BLaER1 (cell line): ENCODE measurements at regions not wholly inside any gene's neighbourhood (a gene's known extent, or its start where the extent isn't known, plus 50 kb on each side); places are given as distances from the start of the nearest gene placed in this dataset.

Experiments used
- H3K27ac ChIP-seq: shearing (Covaris generic); formaldehyde crosslinking; 2 replicates; pipeline ENCODE4 v1.8.1; 2022
- H3K27me3 ChIP-seq: shearing (Covaris generic); formaldehyde crosslinking; 2 replicates; pipeline ENCODE4 v1.8.1; 2022
- H3K36me3 ChIP-seq: shearing (Covaris generic); formaldehyde crosslinking; 2 replicates; pipeline ENCODE4 v1.8.1; 2022
- H3K4me1 ChIP-seq: shearing (Covaris generic); formaldehyde crosslinking; 2 replicates; pipeline ENCODE4 v1.8.1; 2022
- H3K4me2 ChIP-seq: shearing (Covaris generic); formaldehyde crosslinking; 2 replicates; pipeline ENCODE4 v1.8.1; 2022
- H3K4me3 ChIP-seq: shearing (Covaris generic); formaldehyde crosslinking; 2 replicates; pipeline ENCODE4 v1.8.1; 2022
- H3K9ac ChIP-seq: shearing (Covaris generic); formaldehyde crosslinking; 2 replicates; pipeline ENCODE4 v1.8.1; 2022
- H3K9me3 ChIP-seq: shearing (Covaris generic); formaldehyde crosslinking; 2 replicates; pipeline ENCODE4 v1.8.1; 2022
- H4K20me1 ChIP-seq: shearing (Covaris generic); formaldehyde crosslinking; 2 replicates; pipeline ENCODE4 v1.8.1; 2022
- Cebpa-rat ChIP-seq: shearing (Covaris generic); IDR thresholded peaks from 2 replicates; pipeline ENCODE4 v1.8.1; 2022

DNA sequence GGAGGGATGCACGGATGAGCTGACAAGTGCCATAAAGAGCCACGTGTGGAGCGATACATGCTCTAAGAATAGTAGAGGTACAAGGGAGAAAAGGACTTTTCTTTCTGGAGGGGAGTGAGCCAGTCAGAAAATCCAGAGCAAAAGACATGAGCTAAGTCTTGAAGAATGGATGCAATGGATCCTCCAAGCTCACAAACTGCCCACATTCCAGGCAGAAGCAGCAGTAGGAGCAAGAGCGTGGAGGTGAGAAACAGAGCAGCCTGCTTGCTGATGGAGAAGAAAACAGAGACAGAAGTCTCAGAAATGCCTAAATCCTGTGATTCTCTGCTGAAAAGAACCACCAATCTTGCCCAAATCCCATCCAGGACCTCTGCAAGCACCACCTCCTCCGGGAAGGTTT, 78.2 kb upstream of the RALGPS2 start:
- peaks cover 24% of the 10 kb centered on the region; the same call in 1 of the 2 replicates for H3K4me1 ChIP-seq
- no peaks in the 10 kb centered on the region for H3K36me3 ChIP-seq
- no peak overlapping the region for H3K4me3 ChIP-seq
- no peaks in the 10 kb centered on the region for H3K9me3 ChIP-seq
- TF ChIP-seq Cebpa-rat, result no peak
- no peak overlapping the region for H3K9ac ChIP-seq
- H4K20me1 ChIP-seq, result no peaks in the 10 kb centered on the region
- no peaks in the 10 kb centered on the region for H3K27me3 ChIP-seq
- H3K4me2 ChIP-seq, result peak overlapping the region; percentile 55; the same call in 1 of the 2 replicates
- H3K27ac ChIP-seq, result no peak overlapping the region

GRCh38 chr1:178648151-178648550, 76.9 kb upstream of the RALGPS2 start:
- Histone ChIP-seq H3K4me2 (no peak overlapping the region), H3K9ac (no peak overlapping the region), H3K36me3 (no peaks in the 10 kb centered on the region), H3K27ac (no peak overlapping the region), H4K20me1 (no peaks in the 10 kb centered on the region), H3K4me1 (peaks cover 24% of the 10 kb centered on the region; the same call in 1 of the 2 replicates), H3K27me3 (no peaks in the 10 kb centered on the region), H3K4me3 (no peak overlapping the region), H3K9me3 (no peaks in the 10 kb centered on the region)
- TF ChIP-seq Cebpa-rat, result no peak

DNA sequence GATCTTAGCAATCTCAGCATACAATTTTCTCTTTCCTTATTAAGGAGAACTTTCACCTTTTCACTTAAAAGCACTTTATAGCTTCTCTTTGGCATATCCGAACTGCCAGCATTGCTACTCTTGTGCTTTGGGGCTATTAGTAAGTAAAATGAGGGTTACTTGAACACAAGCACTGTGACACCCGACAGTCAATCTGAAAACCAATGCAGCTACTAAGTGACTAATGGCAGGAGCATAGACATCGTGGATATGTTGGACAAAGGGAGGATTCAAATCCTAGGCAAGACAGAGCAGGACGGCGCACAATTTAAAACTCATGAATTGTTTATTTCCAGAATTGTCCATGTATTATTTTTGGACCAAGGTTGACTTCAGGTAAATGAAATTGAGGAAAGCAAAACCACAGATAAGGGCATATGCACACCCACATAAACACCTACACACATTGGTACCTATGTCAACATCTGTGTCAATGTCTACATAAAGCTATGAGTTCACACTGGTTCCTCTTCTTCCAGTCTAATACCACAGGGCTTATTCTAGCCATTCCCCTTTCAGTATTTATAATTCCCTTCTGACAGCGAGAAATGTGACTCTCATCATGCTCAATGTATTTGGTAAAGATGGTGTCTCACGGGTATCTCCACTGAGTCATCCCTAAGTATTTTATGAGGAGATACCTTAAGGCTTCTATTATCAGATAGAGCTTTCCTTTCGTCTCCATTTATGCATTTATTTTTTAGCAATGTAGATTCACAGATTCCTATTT, 75.3 kb upstream of the RALGPS2 start:
- no peak overlapping the region for H3K9ac ChIP-seq
- no peaks in the 10 kb centered on the region for H3K36me3 ChIP-seq
- no peak overlapping the region for H3K4me2 ChIP-seq
- no peaks in the 10 kb centered on the region for H3K27me3 ChIP-seq
- H3K27ac ChIP-seq, result no peak overlapping the region
- no peak overlapping the region for H3K4me3 ChIP-seq
- no peaks in the 10 kb centered on the region for H3K9me3 ChIP-seq
- TF ChIP-seq Cebpa-rat, result no peak
- H4K20me1 ChIP-seq, result no peaks in the 10 kb centered on the region
- peaks cover 14% of the 10 kb centered on the region; the same call in 1 of the 2 replicates for H3K4me1 ChIP-seq

DNA sequence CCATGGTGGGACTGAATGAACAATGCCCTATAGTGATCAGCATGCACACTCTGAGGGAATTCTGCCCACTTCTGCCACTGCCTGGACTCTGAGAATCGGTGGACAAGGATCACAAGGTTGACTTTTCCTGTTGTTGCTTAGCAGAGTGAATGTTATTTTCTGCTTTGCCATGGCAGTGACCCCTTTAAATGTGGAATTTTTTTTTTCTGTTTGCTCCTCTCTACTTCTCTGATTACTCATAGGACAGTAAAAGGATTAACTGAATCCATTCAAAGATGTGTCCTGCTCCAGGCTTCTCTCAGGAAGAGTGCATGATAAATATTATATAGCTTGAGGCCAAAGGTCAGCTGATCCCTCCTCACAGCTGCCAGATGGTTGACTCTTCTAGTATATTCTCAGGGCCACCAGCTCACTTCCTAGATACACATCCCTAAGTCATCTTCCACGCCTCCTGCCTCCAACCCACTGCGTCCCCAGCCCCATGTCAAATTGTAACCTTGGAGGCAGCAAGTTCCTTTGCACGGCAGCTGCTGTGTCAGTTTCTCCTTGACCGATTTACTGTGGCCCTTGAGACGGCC, 74.0 kb upstream of the RALGPS2 start:
- Histone ChIP-seq H3K27ac (no peak overlapping the region), H3K4me2 (no peak overlapping the region), H3K4me3 (no peak overlapping the region)

DNA sequence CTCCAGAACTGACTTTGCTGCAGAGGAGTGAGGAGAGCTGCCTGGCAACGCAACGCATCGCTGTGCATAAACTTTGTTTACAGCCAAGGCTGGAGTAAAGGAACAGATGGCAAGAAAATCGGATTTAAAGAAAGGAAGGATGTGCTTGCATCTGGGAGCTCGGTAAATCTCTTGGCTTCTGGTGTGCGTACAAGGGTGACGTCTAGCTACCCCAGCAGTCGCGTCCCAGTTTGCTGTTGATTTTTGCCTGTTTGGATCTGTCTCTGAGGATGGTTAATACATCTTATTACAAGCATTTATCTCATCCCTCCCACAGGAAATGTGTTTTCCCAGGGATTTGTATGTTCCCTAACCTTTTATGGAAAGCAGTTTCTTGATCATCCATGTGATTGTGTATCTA, 73.3 kb upstream of the RALGPS2 start:
- H4K20me1 ChIP-seq, result no peaks in the 10 kb centered on the region
- no peak overlapping the region for H3K4me3 ChIP-seq
- no peak overlapping the region for H3K9ac ChIP-seq
- H3K27ac ChIP-seq, result no peak overlapping the region
- H3K4me2 ChIP-seq, result no peak overlapping the region
- peaks cover 11% of the 10 kb centered on the region; the same call in 1 of the 2 replicates for H3K4me1 ChIP-seq
- no peaks in the 10 kb centered on the region for H3K27me3 ChIP-seq
- H3K36me3 ChIP-seq, result no peaks in the 10 kb centered on the region
- H3K9me3 ChIP-seq, result no peaks in the 10 kb centered on the region
- no peak for TF ChIP-seq Cebpa-rat

More for the DNA sequence above, 74.0 kb upstream of the RALGPS2 start:
- Histone ChIP-seq H3K36me3 (no peaks in the 10 kb centered on the region), H3K9me3 (no peaks in the 10 kb centered on the region), H3K9ac (no peak overlapping the region), H4K20me1 (no peaks in the 10 kb centered on the region), H3K27me3 (no peaks in the 10 kb centered on the region), H3K4me1 (peaks cover 14% of the 10 kb centered on the region; the same call in 1 of the 2 replicates)
- TF ChIP-seq Cebpa-rat, result no peak

GRCh38 chr1:178652506-178653490, 72.2 kb upstream of the RALGPS2 start:
- Histone ChIP-seq H3K4me3 (no peak overlapping the region), H3K27me3 (no peaks in the 10 kb centered on the region), H3K9ac (no peak overlapping the region), H3K4me1 (peaks cover 8% of the 10 kb centered on the region; the same call in 1 of the 2 replicates), H3K36me3 (no peaks in the 10 kb centered on the region), H3K27ac (no peak overlapping the region), H3K4me2 (no peak overlapping the region), H3K9me3 (no peaks in the 10 kb centered on the region), H4K20me1 (no peaks in the 10 kb centered on the region)
- no peak for TF ChIP-seq Cebpa-rat

GRCh38 chr1:178659789-178660208, 65.2 kb upstream of the RALGPS2 start:
- Histone ChIP-seq H3K27ac (no peak overlapping the region), H3K4me1 (0 out of 2 replicates have a peak, but pooled peaks cover 4% of the 10 kb centered on the region), H3K4me2 (no peak overlapping the region), H3K27me3 (no peaks in the 10 kb centered on the region), H3K9ac (no peak overlapping the region), H3K9me3 (no peaks in the 10 kb centered on the region), H4K20me1 (no peaks in the 10 kb centered on the region), H3K4me3 (no peak overlapping the region), H3K36me3 (no peaks in the 10 kb centered on the region)
- TF ChIP-seq Cebpa-rat, result no peak

GRCh38 chr1:178660461-178660860, 64.6 kb upstream of the RALGPS2 start:
- H3K9me3 ChIP-seq, result no peaks in the 10 kb centered on the region
- no peak overlapping the region for H3K4me3 ChIP-seq
- no peaks in the 10 kb centered on the region for H3K27me3 ChIP-seq
- no peaks in the 10 kb centered on the region for H4K20me1 ChIP-seq
- no peak for TF ChIP-seq Cebpa-rat
- H3K9ac ChIP-seq, result no peak overlapping the region
- no peak overlapping the region for H3K27ac ChIP-seq
- H3K36me3 ChIP-seq, result no peaks in the 10 kb centered on the region
- 0 out of 2 replicates have a peak, but pooled peaks cover 4% of the 10 kb centered on the region for H3K4me1 ChIP-seq
- H3K4me2 ChIP-seq, result no peak overlapping the region

- H3K27me3 ChIP-seq, result no peaks in the 10 kb centered on the region
- H3K36me3 ChIP-seq, result no peaks in the 10 kb centered on the region
- no peak for TF ChIP-seq Cebpa-rat
- H4K20me1 ChIP-seq, result no peaks in the 10 kb centered on the region
- H3K9ac ChIP-seq, result no peak overlapping the region
- H3K9me3 ChIP-seq, result no peaks in the 10 kb centered on the region
- no peak overlapping the region for H3K4me3 ChIP-seq
- H3K4me2 ChIP-seq, result no peak overlapping the region
- no peak overlapping the region for H3K27ac ChIP-seq
- H3K4me1 ChIP-seq, result 0 out of 2 replicates have a peak, but pooled peaks cover 4% of the 10 kb centered on the region
Measured at GRCh38 chr1:178664278-178664677, 60.8 kb upstream of the RALGPS2 start.
